Loucy (cell line): ENCODE measurements at regions not wholly inside any gene's neighbourhood (a gene's known extent, or its start where the extent isn't known, plus 50 kb on each side); places are given as distances from the start of the nearest gene placed in this dataset.
A peak's percentile ranks its signal among the peaks of the same experiment; 100 is the strongest.

Source experiments
- H2AFZ ChIP-seq: fragments of 200-600 bp; sonication (generic); 2 replicates; pipeline ENCODE4 v1.6.0; 2016; ENCODE audit warnings: antibody characterized with exemption, mild to moderate bottlenecking, low read length, moderate library complexity
- H3F3A ChIP-seq: fragments of 200-600 bp; 2 replicates; pipeline ENCODE4 v1.6.0; 2016; ENCODE audit warnings: antibody characterized with exemption, low read depth, mild to moderate bottlenecking
- H3K27me3 ChIP-seq: fragments of 200-600 bp; sonication (generic); 2 replicates; pipeline ENCODE4 v1.6.1; 2014; ENCODE audit warnings: low read length, mild to moderate bottlenecking; ENCODE audit not compliant: insufficient read depth, poor library complexity, severe bottlenecking
- H3K36me3 ChIP-seq: fragments of 200-600 bp; sonication (generic); 2 replicates; pipeline ENCODE4 v1.6.1; 2016; ENCODE audit warnings: low read length; ENCODE audit not compliant: insufficient read depth
- H3K4me1 ChIP-seq: fragments of 200-600 bp; sonication (generic); 2 replicates; pipeline ENCODE4 v1.5.1; 2014; ENCODE audit warnings: low read length, mild to moderate bottlenecking; ENCODE audit not compliant: insufficient read depth, poor library complexity, severe bottlenecking
- H3K4me2 ChIP-seq: fragments of 200-600 bp; sonication (generic); 2 replicates; pipeline ENCODE4 v1.6.0; 2014; ENCODE audit warnings: antibody characterized with exemption, low read length, low read depth, mild to moderate bottlenecking; ENCODE audit not compliant: poor library complexity, severe bottlenecking
- H3K4me3 ChIP-seq: fragments of 200-600 bp; sonication (generic); 2 replicates; pipeline ENCODE4 v1.5.1; 2014; ENCODE audit warnings: low read length, mild to moderate bottlenecking, mixed read lengths; ENCODE audit not compliant: poor library complexity, severe bottlenecking
- H3K79me2 ChIP-seq: fragments of 200-600 bp; sonication (generic); 2 replicates; pipeline ENCODE4 v1.6.1; 2014; ENCODE audit warnings: low read length; ENCODE audit not compliant: insufficient read depth
- H3K9ac ChIP-seq: fragments of 200-600 bp; sonication (generic); 2 replicates; pipeline ENCODE4 v1.6.0; 2014; ENCODE audit warnings: mild to moderate bottlenecking, low read depth, low read length, moderate library complexity; ENCODE audit not compliant: poor library complexity, severe bottlenecking
- H3K9me2 ChIP-seq: fragments of 200-600 bp; sonication (generic); replicated peaks from 2 replicates; pipeline ENCODE4 v1.6.1; 2016; ENCODE audit warnings: low read depth, low read length, mixed read lengths
- H3K9me3 ChIP-seq: fragments of 200-600 bp; sonication (generic); 2 replicates; pipeline ENCODE4 v1.6.1; 2014; ENCODE audit warnings: mild to moderate bottlenecking, antibody characterized with exemption, low read length, low read depth; ENCODE audit not compliant: insufficient read depth
- H4K20me1 ChIP-seq: fragments of 200-600 bp; sonication (generic); 2 replicates; pipeline ENCODE4 v1.6.0; 2014; ENCODE audit warnings: antibody characterized with exemption, low read length, mild to moderate bottlenecking; ENCODE audit not compliant: insufficient read depth, poor library complexity, severe bottlenecking
- EZH2phosphoT487 ChIP-seq: fragments of 200-600 bp; IDR thresholded peaks from 2 replicates; pipeline ENCODE4 v1.6.1; 2018; ENCODE audit warnings: antibody characterized with exemption, mild to moderate bottlenecking, moderate library complexity, borderline replicate concordance
- TF ChIP-seq, protein P1 (sequence below): fragments of 200-600 bp; sonication (generic); conservative IDR thresholded peaks from 2 replicates; pipeline ENCODE4 v1.5.1; 2014; ENCODE audit warnings: mild to moderate bottlenecking, antibody characterized with exemption, low read length

GRCh38 chr16:72721981-72722380, 325.9 kb downstream of the ZFHX3 start:
- TF ChIP-seq EZH2phosphoT487: no peak
- TF ChIP-seq, protein P1, sequence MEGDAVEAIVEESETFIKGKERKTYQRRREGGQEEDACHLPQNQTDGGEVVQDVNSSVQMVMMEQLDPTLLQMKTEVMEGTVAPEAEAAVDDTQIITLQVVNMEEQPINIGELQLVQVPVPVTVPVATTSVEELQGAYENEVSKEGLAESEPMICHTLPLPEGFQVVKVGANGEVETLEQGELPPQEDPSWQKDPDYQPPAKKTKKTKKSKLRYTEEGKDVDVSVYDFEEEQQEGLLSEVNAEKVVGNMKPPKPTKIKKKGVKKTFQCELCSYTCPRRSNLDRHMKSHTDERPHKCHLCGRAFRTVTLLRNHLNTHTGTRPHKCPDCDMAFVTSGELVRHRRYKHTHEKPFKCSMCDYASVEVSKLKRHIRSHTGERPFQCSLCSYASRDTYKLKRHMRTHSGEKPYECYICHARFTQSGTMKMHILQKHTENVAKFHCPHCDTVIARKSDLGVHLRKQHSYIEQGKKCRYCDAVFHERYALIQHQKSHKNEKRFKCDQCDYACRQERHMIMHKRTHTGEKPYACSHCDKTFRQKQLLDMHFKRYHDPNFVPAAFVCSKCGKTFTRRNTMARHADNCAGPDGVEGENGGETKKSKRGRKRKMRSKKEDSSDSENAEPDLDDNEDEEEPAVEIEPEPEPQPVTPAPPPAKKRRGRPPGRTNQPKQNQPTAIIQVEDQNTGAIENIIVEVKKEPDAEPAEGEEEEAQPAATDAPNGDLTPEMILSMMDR: peak; percentile 25
- Histone ChIP-seq H3F3A (no peaks in the 10 kb centered on the region), H3K4me3 (no peak overlapping the region), H3K27me3 (no peaks in the 10 kb centered on the region), H3K79me2 (no peaks in the 10 kb centered on the region), H2AFZ (no peak overlapping the region), H3K9ac (no peak overlapping the region), H3K9me2 (no peaks in the 10 kb centered on the region), H3K4me2 (no peak overlapping the region), H3K36me3 (no peaks in the 10 kb centered on the region), H3K4me1 (no peaks in the 10 kb centered on the region), H4K20me1 (no peaks in the 10 kb centered on the region), H3K9me3 (no peaks in the 10 kb centered on the region)

- no peaks in the 10 kb centered on the region for H3K4me1 ChIP-seq
- no peaks in the 10 kb centered on the region for H3F3A ChIP-seq
- no peak overlapping the region for H3K9ac ChIP-seq
- no peaks in the 10 kb centered on the region for H3K27me3 ChIP-seq
- H3K4me2 ChIP-seq: no peak overlapping the region
- no peak overlapping the region for H3K4me3 ChIP-seq
- H3K9me2 ChIP-seq: no peaks in the 10 kb centered on the region
- no peak for TF ChIP-seq EZH2phosphoT487
- TF ChIP-seq, protein P1: no peak
- no peaks in the 10 kb centered on the region for H3K36me3 ChIP-seq
- no peak overlapping the region for H2AFZ ChIP-seq
- H3K9me3 ChIP-seq: peaks cover 11% of the 10 kb centered on the region; the same call in 1 of the 2 replicates
- no peaks in the 10 kb centered on the region for H3K79me2 ChIP-seq
- H4K20me1 ChIP-seq: no peaks in the 10 kb centered on the region
Measured at GRCh38 chr16:72715267-72715666, 332.7 kb downstream of the ZFHX3 start.

DNA sequence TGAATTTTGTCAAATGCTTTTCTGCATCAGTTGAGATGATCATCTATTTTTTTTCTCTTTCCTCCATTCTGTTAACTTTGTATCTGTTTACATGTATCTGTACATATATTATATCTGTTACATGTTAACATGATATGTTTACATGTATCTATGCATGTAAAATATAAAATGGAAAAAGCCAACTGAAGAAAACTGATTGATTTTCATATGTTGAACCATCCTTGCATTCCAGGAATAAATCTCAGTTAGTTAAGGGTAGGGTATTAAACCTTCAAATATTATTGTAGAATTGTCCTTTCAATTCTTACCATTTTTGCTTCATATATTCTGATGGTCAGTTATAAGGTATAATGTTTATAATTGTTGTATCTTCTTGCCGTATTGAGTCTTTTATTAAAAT, 336.1 kb downstream of the ZFHX3 start:
- H2AFZ ChIP-seq: no peak overlapping the region
- H3K27me3 ChIP-seq: no peaks in the 10 kb centered on the region
- no peak overlapping the region for H3K4me2 ChIP-seq
- H3F3A ChIP-seq: no peaks in the 10 kb centered on the region
- H3K9ac ChIP-seq: no peak overlapping the region
- no peak for TF ChIP-seq EZH2phosphoT487
- TF ChIP-seq, protein P1: no peak
- H3K4me3 ChIP-seq: no peak overlapping the region
- H3K36me3 ChIP-seq: no peaks in the 10 kb centered on the region
- H3K9me3 ChIP-seq: peaks cover 15% of the 10 kb centered on the region
- H4K20me1 ChIP-seq: no peaks in the 10 kb centered on the region
- H3K4me1 ChIP-seq: no peaks in the 10 kb centered on the region
- H3K79me2 ChIP-seq: no peaks in the 10 kb centered on the region
- no peaks in the 10 kb centered on the region for H3K9me2 ChIP-seq
